Effector memory CD8-positive, alpha-beta T cell (primary cell): ENCODE measurements at regions not wholly inside any gene's neighbourhood (a gene's known extent, or its start where the extent isn't known, plus 50 kb on each side); places are given as distances from the start of the nearest gene placed in this dataset.
"Not testable (repeated sequence)": the region's sequence is repeated elsewhere in the genome, so short reads cannot be mapped to it uniquely, and the experiment has no call there.

ENCODE experiments used
- ATAC-seq: fragments of 150-1000 bp; cut with Tn5 transposase; replicated peaks from 2 replicates; pipeline ENCODE4 v1.10.0; 2021; ENCODE audit warnings: mild to moderate bottlenecking, moderate library complexity
- DNase-seq, 3 experiments: peaks; one replicate each; pipeline ENCODE4 v3.0.0; 2021
- H3K27ac Mint-ChIP-seq, 2 donors: one replicate each; pipeline ENCODE4 v1.8.0; 2022; ENCODE audit warnings: mild to moderate bottlenecking in 2 of 2, mixed read lengths in 2 of 2, moderate library complexity in 2 of 2
- H3K27me3 Mint-ChIP-seq, 2 donors: one replicate each; pipeline ENCODE4 v1.8.0; 2022; ENCODE audit warnings: mixed read lengths in 2 of 2
- H3K36me3 Mint-ChIP-seq: one replicate; pipeline ENCODE4 v1.8.0; 2022; ENCODE audit warnings: mild to moderate bottlenecking, moderate library complexity, mixed read lengths; ENCODE audit not compliant: insufficient read depth
- H3K4me1 Mint-ChIP-seq, 2 donors: one replicate each; pipeline ENCODE4 v1.8.0; 2022; ENCODE audit warnings: low read depth in 2 of 2, mixed read lengths in 2 of 2
- H3K4me3 Mint-ChIP-seq, 2 donors: one replicate each; pipeline ENCODE4 v1.8.0; 2022; ENCODE audit warnings: mild to moderate bottlenecking in 2 of 2, mixed read lengths in 2 of 2, moderate library complexity in 2 of 2
- H3K9me3 Mint-ChIP-seq, 2 donors: one replicate each; pipeline ENCODE4 v1.8.0; 2022; ENCODE audit warnings: mixed read lengths in 2 of 2

- Mint-ChIP-seq H3K36me3 (no peaks in the 10 kb centered on the region), H3K4me3 (no peak overlapping the region), H3K27ac (no peak overlapping the region), H3K27me3 (peaks cover 0 to 7% of the 10 kb centered on the region in 2 donors), H3K9me3 (no peaks in the 10 kb centered on the region), H3K4me1 (no peaks in the 10 kb centered on the region)
- DNase-seq (no peak), ATAC-seq (no peak)
These were observed 221.0 kb upstream of the SLC16A7 start for GRCh38 chr12:59374783-59375182.

GRCh38 chr12:59372956-59373355 lies 222.9 kb upstream of the SLC16A7 start:
- no peak for ATAC-seq
- Mint-ChIP-seq H3K27me3 (peaks cover 0 to 7% of the 10 kb centered on the region in 2 donors), H3K4me3 (no peak overlapping the region), H3K9me3 (no peaks in the 10 kb centered on the region), H3K27ac (no peak overlapping the region), H3K4me1 (no peaks in the 10 kb centered on the region), H3K36me3 (no peaks in the 10 kb centered on the region)
- DNase-seq: no peak

GRCh38 chr12:59370933-59371332 lies 224.9 kb upstream of the SLC16A7 start:
- no peaks in the 10 kb centered on the region for H3K9me3 Mint-ChIP-seq
- no peaks in the 10 kb centered on the region for H3K4me1 Mint-ChIP-seq
- peaks cover 0 to 7% of the 10 kb centered on the region in 2 donors for H3K27me3 Mint-ChIP-seq
- H3K36me3 Mint-ChIP-seq: no peaks in the 10 kb centered on the region
- DNase-seq: no peak
- ATAC-seq: no peak
- no peak overlapping the region for H3K4me3 Mint-ChIP-seq
- H3K27ac Mint-ChIP-seq: no peak overlapping the region

GRCh38 chr12:59365133-59365532 lies 230.7 kb upstream of the SLC16A7 start:
- Mint-ChIP-seq H3K36me3 (no peaks in the 10 kb centered on the region), H3K27me3 (no peaks in the 10 kb centered on the region), H3K9me3 (no peaks in the 10 kb centered on the region), H3K4me1 (no peaks in the 10 kb centered on the region), H3K27ac (no peak overlapping the region), H3K4me3 (no peak overlapping the region)
- DNase-seq (no peak), ATAC-seq (no peak)

GRCh38 chr12:59357811-59358210 lies 238.0 kb upstream of the SLC16A7 start:
- Mint-ChIP-seq H3K9me3 (peaks cover 2 to 5% of the 10 kb centered on the region in 2 donors), H3K27ac (no peak overlapping the region), H3K4me3 (no peak overlapping the region), H3K36me3 (no peaks in the 10 kb centered on the region), H3K4me1 (no peaks in the 10 kb centered on the region), H3K27me3 (no peaks in the 10 kb centered on the region)
- DNase-seq: no peak
- no peak for ATAC-seq

GRCh38 chr12:59346248-59346647 lies 249.6 kb upstream of the SLC16A7 start:
- ATAC-seq, H3K36me3 Mint-ChIP-seq, H3K4me3 Mint-ChIP-seq, H3K9me3 Mint-ChIP-seq, H3K27ac Mint-ChIP-seq, H3K4me1 Mint-ChIP-seq, DNase-seq, H3K27me3 Mint-ChIP-seq: not testable (repeated sequence)

- DNase-seq (no peak), ATAC-seq (no peak)
- peaks cover 0 to 9% of the 10 kb centered on the region in 2 donors for H3K9me3 Mint-ChIP-seq
- no peaks in the 10 kb centered on the region for H3K36me3 Mint-ChIP-seq
- H3K4me1 Mint-ChIP-seq: no peaks in the 10 kb centered on the region
- no peak overlapping the region for H3K27ac Mint-ChIP-seq
- no peaks in the 10 kb centered on the region for H3K27me3 Mint-ChIP-seq
- H3K4me3 Mint-ChIP-seq: no peak overlapping the region
These were observed 250.4 kb upstream of the SLC16A7 start for GRCh38 chr12:59345406-59345805.

GRCh38 chr12:59344224-59344623 lies 251.6 kb upstream of the SLC16A7 start:
- H3K9me3 Mint-ChIP-seq: peaks cover 7% of the 10 kb centered on the region in 2 donors
- H3K27ac Mint-ChIP-seq: no peak overlapping the region
- H3K36me3 Mint-ChIP-seq: no peaks in the 10 kb centered on the region
- H3K27me3 Mint-ChIP-seq: no peaks in the 10 kb centered on the region
- ATAC-seq (no peak), DNase-seq (no peak)
- no peaks in the 10 kb centered on the region for H3K4me1 Mint-ChIP-seq
- H3K4me3 Mint-ChIP-seq: no peak overlapping the region

GRCh38 chr12:59329462-59329861 lies 266.4 kb upstream of the SLC16A7 start:
- H3K4me3 Mint-ChIP-seq: no peak overlapping the region
- H3K27me3 Mint-ChIP-seq: no peaks in the 10 kb centered on the region
- H3K27ac Mint-ChIP-seq: no peak overlapping the region
- H3K36me3 Mint-ChIP-seq: no peaks in the 10 kb centered on the region
- no peak for DNase-seq
- no peak for ATAC-seq
- H3K4me1 Mint-ChIP-seq: no peaks in the 10 kb centered on the region
- H3K9me3 Mint-ChIP-seq: peaks cover 3 to 10% of the 10 kb centered on the region in 2 donors

GRCh38 chr12:59328395-59329075 lies 267.3 kb upstream of the SLC16A7 start:
- H3K4me1 Mint-ChIP-seq, H3K27me3 Mint-ChIP-seq, H3K27ac Mint-ChIP-seq, H3K9me3 Mint-ChIP-seq, DNase-seq, H3K4me3 Mint-ChIP-seq, H3K36me3 Mint-ChIP-seq, ATAC-seq: not testable (repeated sequence)

- not testable (repeated sequence) for H3K27me3 Mint-ChIP-seq, H3K4me1 Mint-ChIP-seq
These were observed 269.4 kb upstream of the SLC16A7 start for GRCh38 chr12:59326457-59326856.

GRCh38 chr12:59322473-59322872 lies 273.4 kb upstream of the SLC16A7 start:
- H3K36me3 Mint-ChIP-seq: no peaks in the 10 kb centered on the region
- H3K4me1 Mint-ChIP-seq: no peaks in the 10 kb centered on the region
- ATAC-seq: no peak

More at GRCh38 chr12:59326457-59326856, 269.4 kb upstream of the SLC16A7 start:
- not testable (repeated sequence) for H3K4me3 Mint-ChIP-seq, H3K36me3 Mint-ChIP-seq, ATAC-seq, H3K9me3 Mint-ChIP-seq, H3K27ac Mint-ChIP-seq, DNase-seq

GRCh38 chr12:59321278-59321677 lies 274.6 kb upstream of the SLC16A7 start:
- Mint-ChIP-seq H3K27me3 (no peaks in the 10 kb centered on the region), H3K27ac (no peak overlapping the region), H3K4me3 (no peak overlapping the region), H3K4me1 (no peaks in the 10 kb centered on the region), H3K36me3 (no peaks in the 10 kb centered on the region), H3K9me3 (peaks cover 0 to 3% of the 10 kb centered on the region in 2 donors)
- ATAC-seq: no peak
- no peak for DNase-seq

More at GRCh38 chr12:59322473-59322872, 273.4 kb upstream of the SLC16A7 start:
- Mint-ChIP-seq H3K4me3 (no peak overlapping the region), H3K27me3 (no peaks in the 10 kb centered on the region), H3K27ac (no peak overlapping the region), H3K9me3 (peaks cover 1 to 2% of the 10 kb centered on the region in 2 donors)
- DNase-seq: no peak

GRCh38 chr12:59320112-59320511 lies 275.7 kb upstream of the SLC16A7 start:
- Mint-ChIP-seq H3K27ac (no peak overlapping the region), H3K36me3 (no peaks in the 10 kb centered on the region), H3K27me3 (no peaks in the 10 kb centered on the region), H3K4me3 (no peak overlapping the region), H3K4me1 (no peaks in the 10 kb centered on the region), H3K9me3 (peaks cover 0 to 3% of the 10 kb centered on the region in 2 donors)
- DNase-seq: no peak
- no peak for ATAC-seq
